HEK293T (cell line): ENCODE measurements at regions not wholly inside any gene's neighbourhood (a gene's known extent, or its start where the extent isn't known, plus 50 kb on each side); places are given as distances from the start of the nearest gene placed in this dataset.

Experiments
- CTCF ChIA-PET: fragments of 350-600 bp; formaldehyde crosslinking; extraction: SDS; loops from one replicate; lab custom pipeline; 2021; ENCODE audit warnings: antibody characterized with exemption, inconsistent platforms; lab: Yijun Ruan, JAX
- POLR2A ChIA-PET: fragments of 350-600 bp; formaldehyde crosslinking; extraction: SDS; loops from one replicate; lab custom pipeline; 2020; ENCODE audit warnings: antibody characterized with exemption, inconsistent platforms; lab: Yijun Ruan, JAX
- DNase-seq: peaks from one replicate; pipeline ENCODE4 v3.0.0; 2012; ENCODE audit warnings: mixed read lengths; ENCODE audit errors: extremely low spot score
- ARNT ChIP-seq: fragments of 450-650 bp; IDR thresholded peaks from 2 replicates; pipeline ENCODE4 v1.6.1; 2017; ENCODE audit warnings: mild to moderate bottlenecking
- BHLHE40 ChIP-seq: fragments of 450-650 bp; IDR thresholded peaks from 2 replicates; pipeline ENCODE4 v1.6.1; 2016; ENCODE audit warnings: mild to moderate bottlenecking, moderate library complexity, borderline replicate concordance
- CTBP1 ChIP-seq: fragments of 450-650 bp; IDR thresholded peaks from 2 replicates; pipeline ENCODE4 v1.6.1; 2016; ENCODE audit warnings: borderline replicate concordance
- ELF4 ChIP-seq: fragments of 450-650 bp; IDR thresholded peaks from 2 replicates; pipeline ENCODE4 v1.6.1; 2017; ENCODE audit warnings: antibody characterized with exemption
- FOXA1 ChIP-seq: fragments of 450-650 bp; IDR thresholded peaks from 2 replicates; pipeline ENCODE4 v1.6.1; 2016; ENCODE audit warnings: mild to moderate bottlenecking
- FOXK2 ChIP-seq: fragments of 450-650 bp; IDR thresholded peaks from 2 replicates; pipeline ENCODE4 v1.6.1; 2016; ENCODE audit warnings: mild to moderate bottlenecking
- FOXM1 ChIP-seq: fragments of 450-650 bp; IDR thresholded peaks from 2 replicates; pipeline ENCODE4 v1.6.1; 2017; ENCODE audit warnings: mild to moderate bottlenecking, borderline replicate concordance
- HDGF ChIP-seq: fragments of 450-650 bp; IDR thresholded peaks from 2 replicates; pipeline ENCODE4 v1.6.1; 2017; ENCODE audit warnings: antibody characterized with exemption, borderline replicate concordance
- L3MBTL2 ChIP-seq: fragments of 450-650 bp; conservative IDR thresholded peaks from 2 replicates; pipeline ENCODE4 v1.6.1; 2016; ENCODE audit warnings: mild to moderate bottlenecking
- LEF1 ChIP-seq: fragments of 450-650 bp; IDR thresholded peaks from 2 replicates; pipeline ENCODE4 v1.6.1; 2017; ENCODE audit warnings: mild to moderate bottlenecking, borderline replicate concordance
- NFRKB ChIP-seq: fragments of 450-650 bp; IDR thresholded peaks from 2 replicates; pipeline ENCODE4 v1.6.1; 2016; ENCODE audit warnings: mild to moderate bottlenecking, moderate library complexity
- PKNOX1 ChIP-seq: fragments of 450-650 bp; IDR thresholded peaks from 2 replicates; pipeline ENCODE4 v1.6.1; 2016
- SP1 ChIP-seq: fragments of 450-650 bp; IDR thresholded peaks from 2 replicates; pipeline ENCODE4 v1.6.1; 2017
- SUZ12 ChIP-seq: fragments of 450-650 bp; IDR thresholded peaks from 2 replicates; pipeline ENCODE4 v1.6.1; 2016; ENCODE audit warnings: mild to moderate bottlenecking
- TARDBP ChIP-seq: fragments of 450-650 bp; IDR thresholded peaks from 2 replicates; pipeline ENCODE4 v1.6.1; 2016
- ZNF384 ChIP-seq: fragments of 450-650 bp; IDR thresholded peaks from 2 replicates; pipeline ENCODE4 v1.6.1; 2016

- no peak for TF ChIP-seq CTBP1
- no peak for TF ChIP-seq FOXM1
- no peak for TF ChIP-seq TARDBP
- TF ChIP-seq L3MBTL2 = no peak
- no peak for TF ChIP-seq PKNOX1
- no peak for TF ChIP-seq FOXK2
- no peak for TF ChIP-seq ELF4
- TF ChIP-seq ARNT = no peak
- TF ChIP-seq BHLHE40 = no peak
- no peak for TF ChIP-seq FOXA1
- no peak for TF ChIP-seq SP1
- TF ChIP-seq HDGF = no peak
- no peak for TF ChIP-seq LEF1
- CTCF ChIA-PET = interaction anchor here (0.8 kb wide), 1 partner anchor 13 kb away, joined by 3 read pairs; no protein-coding TSS in a partner anchor
- DNase-seq = no peak
Observed at GRCh38 chr7:117979954-117980497, 106.8 kb upstream of the CTTNBP2 start.

GRCh38 chr7:117982071-117983055 lies 109.1 kb upstream of the CTTNBP2 start:
- no peak for TF ChIP-seq ARNT
- TF ChIP-seq HDGF = no peak
- no peak for TF ChIP-seq TARDBP
- TF ChIP-seq FOXM1 = no peak
- TF ChIP-seq NFRKB = no peak
- TF ChIP-seq ZNF384 = no peak
- TF ChIP-seq FOXA1 = no peak

More at GRCh38 chr7:117979954-117980497, 106.8 kb upstream of the CTTNBP2 start:
- POLR2A ChIA-PET = no interaction called here

GRCh38 chr7:117986645-117987269 lies 113.5 kb upstream of the CTTNBP2 start:
- TF ChIP-seq ELF4 (no peak), ZNF384 (no peak)
- no peak for DNase-seq
- CTCF ChIA-PET = no interaction called here
- POLR2A ChIA-PET = no interaction called here

More at GRCh38 chr7:117982071-117983055, 109.1 kb upstream of the CTTNBP2 start:
- POLR2A ChIA-PET = no interaction called here
- DNase-seq = no peak
- CTCF ChIA-PET = interaction anchor here (2.0 kb wide), 1 partner anchor 11 kb away, joined by 9 read pairs; no protein-coding TSS in a partner anchor

- CTCF ChIA-PET = no interaction called here
Observed at GRCh38 chr7:117990834-117991233, 117.6 kb upstream of the CTTNBP2 start.

GRCh38 chr7:117992635-117993376 lies 119.6 kb upstream of the CTTNBP2 start:
- CTCF ChIA-PET = interaction anchor here (0.8 to 1.3 kb wide), 8 partner anchors 9 to 92 kb away, joined by 3 to 9 read pairs (median 3); no protein-coding TSS in a partner anchor
- TF ChIP-seq SUZ12 (no peak), HDGF (no peak), PKNOX1 (no peak), L3MBTL2 (no peak), FOXA1 (no peak), ZNF384 (no peak), ARNT (no peak)
- DNase-seq = no peak
- POLR2A ChIA-PET = no interaction called here

More at GRCh38 chr7:117990834-117991233, 117.6 kb upstream of the CTTNBP2 start:
- POLR2A ChIA-PET = no interaction called here
- DNase-seq = no peak
- TF ChIP-seq FOXK2 = no peak
- TF ChIP-seq SUZ12 = no peak
- TF ChIP-seq TARDBP = no peak
- TF ChIP-seq ELF4 = no peak
- TF ChIP-seq HDGF = no peak
- no peak for TF ChIP-seq ARNT
- TF ChIP-seq CTBP1 = no peak
- TF ChIP-seq NFRKB = no peak
- TF ChIP-seq PKNOX1 = no peak
- TF ChIP-seq FOXM1 = no peak
- no peak for TF ChIP-seq ZNF384
- TF ChIP-seq LEF1 = no peak
- TF ChIP-seq BHLHE40 = no peak
- TF ChIP-seq SP1 = no peak
- no peak for TF ChIP-seq FOXA1
- no peak for TF ChIP-seq L3MBTL2
